SK-N-SH (cell line): ENCODE measurements at regions not wholly inside any gene's neighbourhood (a gene's known extent, or its start where the extent isn't known, plus 50 kb on each side); places are given as distances from the start of the nearest gene placed in this dataset.

ENCODE experiments used
- CTCF ChIA-PET: fragments of 300-600, 350-600 bp; formaldehyde crosslinking; extraction: SDS; loops from one replicate; lab custom pipeline; 2021; lab: Yijun Ruan, JAX
- POLR2A ChIA-PET: fragments of 350-600 bp; sonication (Branson Sonifier 250); formaldehyde crosslinking; extraction: SDS; loops from one replicate; lab custom pipeline; 2020; ENCODE audit warnings: antibody characterized with exemption, inconsistent platforms; lab: Yijun Ruan, JAX
- DNase-seq: peaks from one replicate; pipeline ENCODE4 v3.0.0; 2012
- H2AFZ ChIP-seq: fragments of 200-600 bp; sonication (generic); 2 replicates; pipeline ENCODE4 v1.8.1; 2016; ENCODE audit warnings: antibody characterized with exemption, mild to moderate bottlenecking, low read depth
- H3F3A ChIP-seq: fragments of 200-600 bp; sonication (generic); replicated peaks from 2 replicates; pipeline ENCODE3; 2016; ENCODE audit warnings: antibody characterized with exemption, mild to moderate bottlenecking; ENCODE audit not compliant: insufficient read depth
- H3K27ac ChIP-seq, 2 experiments: fragments of 200-500 bp in 1 of 2; fragments of 200-600 bp in 1 of 2; sonication (Bioruptor generic) in 1 of 2; sonication (generic), shearing (Covaris generic) in 1 of 2; 2 replicates each; pipeline versions ENCODE4 v1.5.1 to v1.6.1; 2014 to 2016; ENCODE audit warnings: low read depth in 2 of 2, inconsistent platforms in 1 of 2, low read length in 1 of 2, mild to moderate bottlenecking in 1 of 2, mixed read lengths in 1 of 2
- H3K27me3 ChIP-seq: fragments of 200-600 bp; sonication (generic), shearing (Covaris generic); 2 replicates; pipeline ENCODE4 v1.6.1; 2016; ENCODE audit warnings: mixed run types; ENCODE audit not compliant: insufficient read depth
- H3K36me3 ChIP-seq, 2 experiments: fragments of 200-500 bp in 1 of 2; fragments of 200-600 bp in 1 of 2; sonication (Bioruptor generic) in 1 of 2; sonication (generic) in 1 of 2; replicated peaks in 1 of 2; 2 replicates each; pipeline versions ENCODE3 to v1.5.1; 2014 to 2016; ENCODE audit warnings: low read length in 1 of 2, mild to moderate bottlenecking in 1 of 2; ENCODE audit not compliant: insufficient read depth in 2 of 2, control insufficient read depth in 1 of 2
- H3K4me1 ChIP-seq, 2 experiments: fragments of 200-500 bp in 1 of 2; fragments of 200-600 bp in 1 of 2; sonication (Bioruptor generic) in 1 of 2; sonication (generic), shearing (Covaris generic) in 1 of 2; 2 replicates each; pipeline versions ENCODE4 v1.5.1 to v1.6.1; 2014 to 2016; ENCODE audit warnings: low read depth in 1 of 2, low read length in 1 of 2, mixed run types in 1 of 2; ENCODE audit not compliant: insufficient read depth in 2 of 2, control insufficient read depth in 1 of 2
- H3K4me2 ChIP-seq: fragments of 200-600 bp; sonication (generic), shearing (Covaris generic); 2 replicates; pipeline ENCODE4 v1.6.1; 2017; ENCODE audit warnings: mixed run types
- H3K4me3 ChIP-seq, 2 experiments: fragments of 200-500 bp in 1 of 2; fragments of 200-600 bp in 1 of 2; sonication (Bioruptor generic) in 1 of 2; sonication (generic), shearing (Covaris generic) in 1 of 2; 2 replicates each; pipeline versions ENCODE4 v1.5.1 to v1.8.1; 2014 to 2016; ENCODE audit warnings: low read depth in 2 of 2, inconsistent platforms in 1 of 2, low read length in 1 of 2, mild to moderate bottlenecking in 1 of 2, mixed read lengths in 1 of 2, moderate library complexity in 1 of 2
- H3K79me2 ChIP-seq: fragments of 200-600 bp; sonication (generic); 2 replicates; pipeline ENCODE4 v1.8.1; 2017; ENCODE audit warnings: mild to moderate bottlenecking; ENCODE audit not compliant: insufficient read depth
- H3K9ac ChIP-seq: fragments of 200-600 bp; sonication (generic); 2 replicates; pipeline ENCODE4 v1.6.1; 2017; ENCODE audit warnings: mixed run types
- H3K9me2 ChIP-seq: fragments of 200-600 bp; sonication (generic); 2 replicates; pipeline ENCODE4 v1.6.1; 2017; ENCODE audit warnings: mixed run types
- H3K9me3 ChIP-seq: fragments of 200-600 bp; sonication (generic); 2 replicates; pipeline ENCODE4 v1.6.1; 2017; ENCODE audit warnings: mixed run types, mild to moderate bottlenecking, moderate library complexity
- H4K20me1 ChIP-seq: fragments of 200-600 bp; sonication (generic); 2 replicates; pipeline ENCODE4 v1.6.1; 2017; ENCODE audit warnings: mild to moderate bottlenecking, mixed run types; ENCODE audit not compliant: insufficient read depth
- FOSL2 ChIP-seq: IDR thresholded peaks from 2 replicates; pipeline ENCODE4 v1.4.0; 2012; ENCODE audit warnings: low read depth, mild to moderate bottlenecking, moderate library complexity, borderline replicate concordance
- GATA2 ChIP-seq: sonication (generic); formaldehyde crosslinking; IDR thresholded peaks from 2 replicates; pipeline ENCODE4 v1.5.0; 2020; ENCODE audit warnings: mild to moderate bottlenecking, missing genetic modification reagents
- NRF1 ChIP-seq: IDR thresholded peaks from 2 replicates; pipeline ENCODE4 v1.6.1; 2012; ENCODE audit warnings: low read depth, mild to moderate bottlenecking, low read length
- RXRA ChIP-seq: IDR thresholded peaks from 2 replicates; pipeline ENCODE4 v1.4.0; 2012; ENCODE audit warnings: low read depth, mild to moderate bottlenecking, borderline replicate concordance
- TCF12 ChIP-seq: IDR thresholded peaks from 2 replicates; pipeline ENCODE4 v1.4.0; 2012
- ZBTB33 ChIP-seq: IDR thresholded peaks from 2 replicates; pipeline ENCODE4 v1.4.0; 2012; ENCODE audit warnings: low read depth, borderline replicate concordance
- WGBS: methylation state at CpG from one replicate; pipeline ENCODE4 v1.1.6; 2017; ENCODE audit warnings: low lambda C conversion rate; 5-methylcytosine and 5-hydroxymethylcytosine counted together
- TF ChIP-seq, protein P1 (sequence below): IDR thresholded peaks from 2 replicates; pipeline ENCODE4 v1.4.0; 2012; ENCODE audit warnings: low read depth
- TF ChIP-seq, protein P2 (sequence below): IDR thresholded peaks from 2 replicates; pipeline ENCODE4 v1.4.0; 2012; ENCODE audit warnings: low read depth, borderline replicate concordance

GRCh38 chr3:28994161-28994905 lies 286.5 kb upstream of the RBMS3 start:
- no peaks in the 10 kb centered on the region for H3K79me2 ChIP-seq
- no peaks in the 10 kb centered on the region for H3K27me3 ChIP-seq
- DNase-seq: no peak
- ChIA-PET POLR2A (no interaction called here), CTCF (no interaction called here)
- H3K36me3 ChIP-seq: no peaks in the 10 kb centered on the region
- 75% methylated on average over 6 of the region's 6 CpGs for WGBS
- H3K4me3 ChIP-seq: no peak overlapping the region
- H3K9ac ChIP-seq: no peak overlapping the region
- peaks cover 0 to 9% of the 10 kb centered on the region in 2 experiments; a peak in 1 of 4 replicates for H3K4me1 ChIP-seq
- H3K27ac ChIP-seq: no peak overlapping the region
- no peaks in the 10 kb centered on the region for H3F3A ChIP-seq
- TF ChIP-seq, protein P1, sequence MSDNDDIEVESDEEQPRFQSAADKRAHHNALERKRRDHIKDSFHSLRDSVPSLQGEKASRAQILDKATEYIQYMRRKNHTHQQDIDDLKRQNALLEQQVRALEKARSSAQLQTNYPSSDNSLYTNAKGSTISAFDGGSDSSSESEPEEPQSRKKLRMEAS: no peak
- TF ChIP-seq RXRA: no peak
- TF ChIP-seq, protein P2, sequence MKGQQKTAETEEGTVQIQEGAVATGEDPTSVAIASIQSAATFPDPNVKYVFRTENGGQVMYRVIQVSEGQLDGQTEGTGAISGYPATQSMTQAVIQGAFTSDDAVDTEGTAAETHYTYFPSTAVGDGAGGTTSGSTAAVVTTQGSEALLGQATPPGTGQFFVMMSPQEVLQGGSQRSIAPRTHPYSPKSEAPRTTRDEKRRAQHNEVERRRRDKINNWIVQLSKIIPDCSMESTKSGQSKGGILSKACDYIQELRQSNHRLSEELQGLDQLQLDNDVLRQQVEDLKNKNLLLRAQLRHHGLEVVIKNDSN: no peak
- TF ChIP-seq, all 33 proteins: peak for 0
- Histone ChIP-seq H3K9me3 (no peaks in the 10 kb centered on the region), H2AFZ (no peak overlapping the region), H3K9me2 (no peaks in the 10 kb centered on the region), H4K20me1 (no peaks in the 10 kb centered on the region), H3K4me2 (no peak overlapping the region)

DNA sequence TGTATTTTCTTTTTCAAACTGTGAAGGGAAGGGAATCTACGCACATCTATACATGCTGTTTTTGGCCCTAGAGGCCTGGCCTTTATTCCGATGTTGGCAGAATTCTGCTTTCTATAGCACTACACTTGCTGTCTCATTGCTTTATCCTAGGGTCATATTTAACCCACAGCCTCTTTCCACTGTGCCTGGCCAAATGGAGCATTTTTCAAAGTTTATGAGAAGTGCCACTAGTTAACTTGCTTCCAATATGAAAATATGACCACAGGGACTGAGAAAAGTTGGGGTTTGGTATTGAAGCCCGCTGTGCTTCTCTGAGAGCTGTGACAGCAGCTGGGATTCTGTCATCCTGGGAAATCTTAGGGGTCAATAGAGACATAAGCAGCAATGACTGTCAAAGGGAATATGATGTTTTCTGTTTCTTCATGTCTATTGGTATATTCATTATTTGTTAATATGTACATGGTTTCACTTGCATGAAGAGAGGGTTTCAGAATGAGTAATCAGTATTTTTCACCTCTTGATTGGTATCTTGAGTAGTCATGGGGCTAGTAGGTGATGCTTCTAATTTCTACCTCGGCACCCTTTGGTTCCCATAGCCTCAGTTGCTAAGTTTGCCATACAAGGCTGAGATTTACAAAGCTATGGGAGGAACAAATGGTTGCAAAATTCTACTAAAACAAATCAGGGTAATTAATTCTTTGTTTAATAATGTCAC lies 275.8 kb upstream of the RBMS3 start:
- no peaks in the 10 kb centered on the region for H3F3A ChIP-seq
- no peak overlapping the region for H2AFZ ChIP-seq
- no peak overlapping the region for H3K4me2 ChIP-seq
- TF ChIP-seq FOSL2 (no peak), RXRA (no peak), ZBTB33 (no peak), TCF12 (no peak), NRF1 (no peak), GATA2 (CRISPR knock-in tag) (no peak)
- TF ChIP-seq, protein P1: no peak
- TF ChIP-seq, protein P2: no peak
- DNase-seq: no peak
- no peaks in the 10 kb centered on the region for H3K4me1 ChIP-seq
- no peak overlapping the region for H3K4me3 ChIP-seq
- no peaks in the 10 kb centered on the region for H3K9me3 ChIP-seq
- H3K9me2 ChIP-seq: no peaks in the 10 kb centered on the region
- ChIA-PET POLR2A (no interaction called here), CTCF (no interaction called here)
- WGBS: 91% methylated on average over 4 of the region's 4 CpGs
- H3K9ac ChIP-seq: no peak overlapping the region
- H3K79me2 ChIP-seq: no peaks in the 10 kb centered on the region
- no peaks in the 10 kb centered on the region for H3K27me3 ChIP-seq
- no peaks in the 10 kb centered on the region for H3K36me3 ChIP-seq
- no peaks in the 10 kb centered on the region for H4K20me1 ChIP-seq
- no peak overlapping the region for H3K27ac ChIP-seq
